ENCODE measurements at regions not wholly inside any gene's neighbourhood (a gene's known extent, or its start where the extent isn't known, plus 50 kb on each side); places are given as distances from the start of the nearest gene placed in this dataset.

GRCh38 chr20:57040466-57040865 is 226.0 kb downstream of the BMP7 start:
- TF ChIP-seq, protein P1, sequence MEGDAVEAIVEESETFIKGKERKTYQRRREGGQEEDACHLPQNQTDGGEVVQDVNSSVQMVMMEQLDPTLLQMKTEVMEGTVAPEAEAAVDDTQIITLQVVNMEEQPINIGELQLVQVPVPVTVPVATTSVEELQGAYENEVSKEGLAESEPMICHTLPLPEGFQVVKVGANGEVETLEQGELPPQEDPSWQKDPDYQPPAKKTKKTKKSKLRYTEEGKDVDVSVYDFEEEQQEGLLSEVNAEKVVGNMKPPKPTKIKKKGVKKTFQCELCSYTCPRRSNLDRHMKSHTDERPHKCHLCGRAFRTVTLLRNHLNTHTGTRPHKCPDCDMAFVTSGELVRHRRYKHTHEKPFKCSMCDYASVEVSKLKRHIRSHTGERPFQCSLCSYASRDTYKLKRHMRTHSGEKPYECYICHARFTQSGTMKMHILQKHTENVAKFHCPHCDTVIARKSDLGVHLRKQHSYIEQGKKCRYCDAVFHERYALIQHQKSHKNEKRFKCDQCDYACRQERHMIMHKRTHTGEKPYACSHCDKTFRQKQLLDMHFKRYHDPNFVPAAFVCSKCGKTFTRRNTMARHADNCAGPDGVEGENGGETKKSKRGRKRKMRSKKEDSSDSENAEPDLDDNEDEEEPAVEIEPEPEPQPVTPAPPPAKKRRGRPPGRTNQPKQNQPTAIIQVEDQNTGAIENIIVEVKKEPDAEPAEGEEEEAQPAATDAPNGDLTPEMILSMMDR (IDR thresholded peaks at IDR 0.05): no peak
- no peak for TF ChIP-seq POLR2AphosphoS5 (IDR thresholded peaks at IDR 0.05)
- TF ChIP-seq POLR2A (IDR thresholded peaks at IDR 0.05): no peak
- no peak for TF ChIP-seq EP300 (IDR thresholded peaks at IDR 0.05)

Data from suprapubic skin (tissue), 4 donors.